GM21825 (cell line): ENCODE measurements at regions not wholly inside any gene's neighbourhood (a gene's known extent, or its start where the extent isn't known, plus 50 kb on each side); places are given as distances from the start of the nearest gene placed in this dataset.
"Not testable (repeated sequence)": the region's sequence is repeated elsewhere in the genome, so short reads cannot be mapped to it uniquely, and the experiment has no call there.

Experiments
- ATAC-seq: cut with Tn5 transposase; IDR thresholded peaks from one replicate; pipeline ENCODE4 v1.9.1; 2021; ENCODE audit warnings: mild to moderate bottlenecking, moderate library complexity; ENCODE audit not compliant: unreplicated experiment

- not testable (repeated sequence) for ATAC-seq
Observed at GRCh38 chr9:42239445-42240260, 56.2 kb downstream of the SPATA31A6 start.

GRCh38 chr9:42240261-42240579 is 56.8 kb downstream of the SPATA31A6 start:
- ATAC-seq = not testable (repeated sequence)

GRCh38 chr9:42243211-42243610 is 59.8 kb downstream of the SPATA31A6 start:
- not testable (repeated sequence) for ATAC-seq

GRCh38 chr9:42243822-42244221 is 60.4 kb downstream of the SPATA31A6 start:
- ATAC-seq = not testable (repeated sequence)

GRCh38 chr9:42268729-42269128 is 85.3 kb downstream of the SPATA31A6 start:
- not testable (repeated sequence) for ATAC-seq

GRCh38 chr9:42269171-42269570 is 85.7 kb downstream of the SPATA31A6 start:
- ATAC-seq = not testable (repeated sequence)

- not testable (repeated sequence) for ATAC-seq
Observed at GRCh38 chr9:42273191-42273590, 89.7 kb downstream of the SPATA31A6 start.

- no peak for ATAC-seq
Observed at GRCh38 chr9:42275141-42275540, 91.7 kb downstream of the SPATA31A6 start.

- not testable (repeated sequence) for ATAC-seq
Observed at GRCh38 chr9:42282531-42283178, 99.2 kb downstream of the SPATA31A6 start.

GRCh38 chr9:42283179-42283543 is 99.7 kb downstream of the SPATA31A6 start:
- ATAC-seq = not testable (repeated sequence)

- not testable (repeated sequence) for ATAC-seq
Observed at GRCh38 chr9:42286145-42286845, 102.8 kb downstream of the SPATA31A6 start.

- not testable (repeated sequence) for ATAC-seq
Observed at GRCh38 chr9:42288002-42288864, 104.8 kb downstream of the SPATA31A6 start.

- not testable (repeated sequence) for ATAC-seq
Observed at GRCh38 chr9:42288865-42289229, 105.4 kb downstream of the SPATA31A6 start.

GRCh38 chr9:42300124-42300523 is 116.7 kb downstream of the SPATA31A6 start:
- ATAC-seq = not testable (repeated sequence)

- not testable (repeated sequence) for ATAC-seq
Observed at GRCh38 chr9:42306625-42307024, 123.2 kb downstream of the SPATA31A6 start.

GRCh38 chr9:42307449-42307848 is 124.0 kb downstream of the SPATA31A6 start:
- ATAC-seq = not testable (repeated sequence)

- ATAC-seq = not testable (repeated sequence)
Observed at GRCh38 chr9:42310972-42311371, 127.5 kb downstream of the SPATA31A6 start.

GRCh38 chr9:42316026-42316425 is 132.6 kb downstream of the SPATA31A6 start:
- ATAC-seq = not testable (repeated sequence)

- ATAC-seq = not testable (repeated sequence)
Observed at GRCh38 chr9:42317677-42318076, 134.2 kb downstream of the SPATA31A6 start.

GRCh38 chr9:42323084-42323809 is 139.8 kb downstream of the SPATA31A6 start:
- not testable (repeated sequence) for ATAC-seq
